Stimulated activated CD4-positive, alpha-beta T cell treated with anti-CD3 and anti-CD28 coated beads, Interleukin-4, amount 100 ng/mL, for 4 hours (primary cell): ENCODE measurements at regions not wholly inside any gene's neighbourhood (a gene's known extent, or its start where the extent isn't known, plus 50 kb on each side); places are given as distances from the start of the nearest gene placed in this dataset.

Source experiments
- DNase-seq, 2 experiments: peaks; one replicate each; pipeline ENCODE4 v3.0.0-alpha.2; 2020

- no peak for DNase-seq
Measured at GRCh38 chr1:201660931-201661822, 122.2 kb downstream of the NAV1 start.

DNA sequence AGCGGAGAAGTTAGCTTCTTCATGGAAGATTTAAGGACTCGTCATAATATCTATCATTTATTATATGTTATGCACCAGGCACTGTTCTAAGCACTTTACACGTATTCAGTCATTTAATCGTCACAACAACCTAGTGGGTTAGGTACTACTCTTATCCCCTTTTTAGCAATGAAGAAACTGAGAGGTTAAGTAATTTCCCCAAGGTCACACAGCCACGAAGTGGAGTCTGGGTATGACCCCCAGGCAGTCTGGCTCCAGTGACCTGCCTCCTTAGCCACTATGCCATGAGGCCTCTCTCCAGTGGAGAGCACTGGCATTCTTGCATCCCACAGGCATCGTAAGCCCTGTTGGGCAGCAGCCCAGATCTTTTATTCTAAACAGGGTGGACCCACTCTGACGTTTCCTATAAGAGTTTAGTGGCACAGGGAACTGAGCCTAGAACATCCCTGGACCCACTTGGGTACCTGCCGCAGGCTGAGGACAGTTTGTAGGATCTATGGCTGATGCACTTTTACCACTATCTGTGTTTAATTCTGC is 123.0 kb downstream of the NAV1 start:
- DNase-seq, result no peak

DNA sequence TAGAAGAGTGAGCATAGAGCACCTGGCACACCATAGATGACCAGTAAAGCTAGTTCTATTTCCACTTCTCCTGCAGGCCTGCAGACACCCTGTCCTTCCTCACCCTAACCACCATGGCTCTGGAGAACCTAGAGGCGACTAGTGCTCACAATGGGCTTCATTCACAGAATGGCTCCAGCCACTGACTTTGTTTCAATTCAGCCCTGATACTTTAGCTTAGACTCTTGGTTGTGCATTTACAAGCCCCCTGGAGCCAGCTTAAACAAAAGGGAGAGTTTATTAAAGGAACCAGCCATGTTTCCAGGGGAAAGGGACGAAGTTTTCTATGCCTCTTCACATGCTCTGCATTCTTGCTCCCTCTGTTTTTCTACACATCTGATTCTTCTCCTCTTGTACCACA is 123.7 kb downstream of the NAV1 start:
- no peak for DNase-seq

GRCh38 chr1:201663491-201664113 is 124.7 kb downstream of the NAV1 start:
- no peak for DNase-seq

- no peak for DNase-seq
Measured at GRCh38 chr1:201665036-201665435, 126.1 kb downstream of the NAV1 start.

GRCh38 chr1:201666102-201666501 is 127.2 kb downstream of the NAV1 start:
- DNase-seq, result no peak

- no peak for DNase-seq
Measured at GRCh38 chr1:201666645-201667044, 127.7 kb downstream of the NAV1 start.

- no peak for DNase-seq
Measured at GRCh38 chr1:201667479-201667878, 128.6 kb downstream of the NAV1 start.

GRCh38 chr1:201670517-201670916 is 131.6 kb downstream of the NAV1 start:
- DNase-seq, result no peak

DNA sequence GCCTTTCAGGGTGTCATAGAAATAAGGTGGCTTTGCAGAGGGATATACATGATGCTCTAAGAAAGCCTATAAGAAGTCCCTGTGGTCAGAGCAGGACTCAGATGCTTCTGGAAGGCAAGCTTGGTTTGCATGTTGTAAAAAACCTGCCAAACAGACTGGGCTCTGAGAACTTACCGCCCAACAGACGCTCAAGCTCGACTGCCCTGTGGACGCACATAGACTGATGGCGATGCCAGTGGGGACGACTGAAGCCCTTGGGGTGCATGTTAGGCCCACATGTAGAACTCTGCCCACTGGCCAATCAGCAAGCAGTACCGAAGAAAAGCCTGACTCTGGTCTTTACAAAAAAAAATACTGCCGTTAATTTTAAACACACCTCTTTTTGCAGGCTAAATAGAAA is 133.8 kb downstream of the NAV1 start:
- DNase-seq, result no peak

- no peak for DNase-seq
Measured at GRCh38 chr1:201673093-201673492, 134.2 kb downstream of the NAV1 start.

DNA sequence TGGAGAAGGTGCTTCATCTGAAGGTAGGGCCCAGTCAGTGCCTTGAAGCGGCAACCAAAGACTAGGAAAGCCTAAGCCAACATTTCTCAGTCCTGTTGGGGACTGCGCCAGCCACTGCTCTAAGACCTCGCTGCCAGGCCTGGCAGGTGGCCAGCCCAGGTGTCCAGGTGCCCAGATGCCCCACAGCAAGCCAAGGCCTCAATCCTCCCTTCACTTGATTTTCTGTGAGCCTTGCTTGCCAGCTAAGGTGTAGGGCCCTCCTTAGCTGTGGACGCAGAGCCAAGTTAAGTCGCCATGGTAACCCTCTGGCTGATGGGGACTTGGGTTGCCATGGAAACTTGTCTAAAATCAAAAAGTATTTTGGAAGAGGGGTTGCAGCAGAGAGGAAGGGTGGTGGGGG is 135.0 kb downstream of the NAV1 start:
- DNase-seq, result no peak

- no peak for DNase-seq
Measured at GRCh38 chr1:201675143-201675542, 136.2 kb downstream of the NAV1 start.

GRCh38 chr1:201676197-201676596 is 137.3 kb downstream of the NAV1 start:
- DNase-seq, result no peak

GRCh38 chr1:201676641-201677040 is 137.7 kb downstream of the NAV1 start:
- no peak for DNase-seq

DNA sequence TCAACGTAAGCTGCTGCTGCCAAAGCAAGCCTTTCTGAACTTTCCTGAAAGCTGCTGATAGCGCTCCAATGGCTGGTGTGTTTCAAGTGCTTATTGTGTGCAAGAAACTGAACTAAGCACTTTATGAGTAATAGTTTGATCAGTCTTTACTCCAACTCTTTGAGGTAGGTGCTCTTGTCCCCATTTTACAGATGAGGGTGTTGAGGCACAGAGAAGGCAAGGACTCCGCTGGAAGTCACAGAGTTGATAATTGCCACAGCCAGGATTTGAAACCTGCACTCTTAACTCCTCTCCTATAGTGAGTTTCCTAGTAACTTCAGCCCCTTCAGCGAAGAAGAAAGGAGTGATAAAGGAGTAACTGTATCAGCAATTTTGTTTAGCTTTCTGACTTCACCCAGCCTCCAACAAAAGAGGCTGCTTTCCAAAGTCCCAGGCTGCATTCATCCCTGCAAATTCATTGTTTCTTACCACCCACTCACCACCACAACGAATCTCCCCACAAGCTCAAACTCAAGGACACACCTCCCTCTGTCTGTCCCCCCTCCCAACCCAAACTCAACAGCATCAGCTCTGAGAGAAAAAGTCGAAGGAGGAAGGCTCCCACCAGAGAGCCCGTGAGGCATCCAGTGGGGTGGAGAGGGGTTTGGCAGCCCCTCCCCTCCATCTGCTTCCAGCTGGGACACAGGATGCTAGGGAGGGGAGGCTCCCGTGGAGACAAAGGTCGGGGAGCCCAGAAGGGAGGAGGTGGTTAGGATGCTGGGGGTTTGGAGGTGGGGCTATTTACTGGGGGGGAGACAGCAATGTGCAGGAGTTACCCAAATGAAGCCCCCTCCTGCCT is 139.6 kb downstream of the NAV1 start:
- DNase-seq, result no peak

DNA sequence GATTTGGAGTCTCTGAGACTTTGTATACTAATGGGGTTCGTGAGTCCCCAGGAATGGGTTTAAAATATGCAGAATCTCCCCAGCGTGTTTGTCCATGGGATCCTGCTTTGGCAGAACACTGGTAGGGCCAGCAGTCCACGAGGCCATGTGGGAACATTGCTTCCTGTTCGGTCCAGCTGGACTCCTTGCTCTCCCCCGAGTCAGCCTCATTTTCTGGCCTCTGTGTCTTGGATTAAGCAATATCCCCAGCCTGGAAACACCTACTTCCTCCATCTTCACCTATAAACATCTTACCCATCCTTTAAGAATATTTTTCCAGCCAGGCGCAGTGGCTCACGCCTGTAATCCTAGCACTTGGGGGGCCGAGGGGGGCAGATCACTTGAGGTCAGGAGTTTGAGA is 142.4 kb downstream of the NAV1 start:
- DNase-seq, result no peak

DNA sequence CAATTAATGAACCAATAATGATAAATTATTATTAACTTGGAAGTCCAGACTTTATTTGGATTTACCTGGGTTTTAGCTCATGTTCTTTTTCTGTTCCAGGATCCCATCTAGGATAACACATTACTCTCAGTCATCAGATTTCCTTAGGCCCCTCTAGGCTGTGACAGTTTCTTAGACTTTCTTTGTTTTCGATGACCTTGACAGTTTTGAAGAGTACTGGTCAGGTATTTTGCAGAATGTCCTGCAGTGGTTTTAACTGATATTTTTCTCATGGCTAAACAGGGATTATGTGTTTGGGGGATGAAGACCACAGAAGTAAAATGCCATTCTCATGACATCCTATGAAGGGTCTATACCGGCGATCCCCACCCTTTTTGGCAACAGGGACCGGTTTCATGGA is 144.0 kb downstream of the NAV1 start:
- no peak for DNase-seq

GRCh38 chr1:201683397-201683796 is 144.5 kb downstream of the NAV1 start:
- DNase-seq, result no peak

- no peak for DNase-seq
Measured at GRCh38 chr1:201685485-201685884, 143.5 kb upstream of the IPO9 start.

DNA sequence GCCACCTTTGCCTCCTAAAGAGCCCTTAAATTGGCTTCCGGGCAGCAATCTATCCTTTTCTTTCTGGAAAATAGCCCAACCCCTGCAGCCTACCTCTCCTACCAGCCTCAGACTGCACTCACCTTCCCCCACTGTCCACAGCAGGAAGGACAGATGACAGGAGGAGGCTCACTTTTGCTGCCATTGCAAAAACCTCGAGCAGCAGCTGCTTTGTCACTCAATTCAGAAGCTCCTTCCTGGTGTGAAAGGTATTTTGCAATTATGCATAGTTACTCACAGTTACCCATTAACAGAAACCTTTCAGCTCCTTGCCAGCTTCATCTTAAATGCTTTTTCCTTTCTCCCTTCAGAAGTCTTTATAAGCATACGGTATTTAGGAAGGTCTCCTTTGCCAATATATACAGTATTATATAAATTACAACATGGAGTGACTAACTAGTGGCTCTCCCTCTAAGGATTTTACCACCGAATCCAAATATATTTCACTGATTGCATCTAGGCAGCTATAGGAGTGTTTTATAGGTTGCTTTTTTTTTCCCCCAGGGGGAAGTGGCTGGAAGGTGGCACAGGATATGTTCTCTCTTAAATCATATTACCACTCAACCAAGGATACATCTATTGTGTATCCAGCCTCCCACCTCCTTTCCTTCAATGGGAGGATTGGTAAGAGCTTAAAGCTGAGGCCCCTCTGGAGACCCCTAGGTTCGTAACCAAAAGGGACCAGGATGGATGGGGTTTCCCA is 142.1 kb upstream of the IPO9 start:
- DNase-seq, result no peak

DNA sequence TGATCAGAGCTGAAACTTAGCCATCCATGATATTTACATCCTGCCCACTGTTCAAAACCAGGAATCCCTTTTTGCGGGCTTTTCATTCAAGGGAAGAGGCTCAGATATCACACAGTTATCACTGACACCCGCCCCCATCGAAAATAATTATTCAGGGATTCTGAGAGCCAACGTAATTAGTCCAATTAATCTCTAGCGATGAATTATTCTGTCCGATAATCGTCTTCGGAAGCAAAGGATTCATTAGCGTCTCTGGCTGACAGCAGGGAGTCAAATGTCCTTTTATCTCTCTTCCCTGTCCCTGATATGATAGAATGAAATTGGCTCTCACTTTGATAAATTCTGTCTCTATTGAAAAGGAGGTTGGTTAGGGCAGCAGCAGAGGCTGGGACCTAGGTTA is 140.4 kb upstream of the IPO9 start:
- DNase-seq, result no peak

DNA sequence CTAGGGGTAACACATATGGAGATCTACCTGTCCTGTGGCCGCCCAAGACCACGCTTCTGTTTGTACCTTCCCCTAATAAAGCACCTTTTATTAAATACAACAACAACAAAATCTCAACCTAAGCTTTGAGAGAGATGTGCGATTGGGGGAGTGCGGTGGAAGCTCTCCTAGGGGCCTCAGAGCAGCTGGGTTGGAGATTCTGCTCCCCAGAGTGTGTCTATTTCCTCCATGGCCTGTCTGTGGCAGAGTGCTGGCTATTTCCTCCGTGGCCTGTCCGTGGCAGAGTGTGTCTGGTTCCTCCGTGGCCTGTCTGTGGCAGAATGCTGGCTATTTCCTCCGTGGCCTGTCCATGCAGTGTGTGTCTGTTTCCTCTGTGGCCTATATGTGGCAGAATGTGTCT is 139.3 kb upstream of the IPO9 start:
- no peak for DNase-seq
